ENCODE measurements at regions not wholly inside any gene's neighbourhood (a gene's known extent, or its start where the extent isn't known, plus 50 kb on each side); places are given as distances from the start of the nearest gene placed in this dataset.
A peak's percentile ranks its signal among the peaks of the same experiment; 100 is the strongest.

DNA sequence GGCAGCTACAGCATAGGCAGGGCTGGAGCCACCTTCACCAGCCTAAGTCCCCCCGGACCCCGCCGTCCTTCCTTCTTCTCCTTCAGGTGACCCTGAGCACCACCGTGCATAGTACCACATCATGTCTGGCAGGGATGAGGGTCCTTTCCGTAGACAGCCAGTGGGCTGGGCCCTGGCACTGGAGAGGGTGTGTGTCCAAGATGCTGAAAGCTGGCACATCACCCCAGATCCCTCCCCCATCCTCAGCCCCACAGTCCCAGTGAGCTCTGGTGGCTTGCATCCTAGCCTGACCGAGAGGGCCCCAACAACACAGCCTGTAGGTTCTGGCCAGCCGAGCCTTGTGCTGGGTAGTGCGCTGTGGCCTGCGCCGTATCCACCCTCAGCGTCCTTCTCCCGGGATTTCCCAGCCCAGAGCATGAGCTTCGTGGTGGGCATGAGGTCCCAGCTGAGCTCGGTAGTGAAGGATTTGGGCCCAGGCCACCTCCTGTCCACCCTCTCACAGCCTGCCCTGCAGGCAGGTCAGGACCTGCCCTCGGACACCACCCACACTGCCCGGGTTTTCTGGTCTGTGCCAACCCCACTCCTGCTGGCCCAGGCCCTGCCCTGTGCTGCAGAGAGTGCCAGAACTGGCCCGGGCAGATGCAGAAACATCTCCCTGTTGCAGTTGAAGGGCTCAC is 1124.3 kb downstream of the BRD1 start (continued):
- TF ChIP-seq, protein P1, sequence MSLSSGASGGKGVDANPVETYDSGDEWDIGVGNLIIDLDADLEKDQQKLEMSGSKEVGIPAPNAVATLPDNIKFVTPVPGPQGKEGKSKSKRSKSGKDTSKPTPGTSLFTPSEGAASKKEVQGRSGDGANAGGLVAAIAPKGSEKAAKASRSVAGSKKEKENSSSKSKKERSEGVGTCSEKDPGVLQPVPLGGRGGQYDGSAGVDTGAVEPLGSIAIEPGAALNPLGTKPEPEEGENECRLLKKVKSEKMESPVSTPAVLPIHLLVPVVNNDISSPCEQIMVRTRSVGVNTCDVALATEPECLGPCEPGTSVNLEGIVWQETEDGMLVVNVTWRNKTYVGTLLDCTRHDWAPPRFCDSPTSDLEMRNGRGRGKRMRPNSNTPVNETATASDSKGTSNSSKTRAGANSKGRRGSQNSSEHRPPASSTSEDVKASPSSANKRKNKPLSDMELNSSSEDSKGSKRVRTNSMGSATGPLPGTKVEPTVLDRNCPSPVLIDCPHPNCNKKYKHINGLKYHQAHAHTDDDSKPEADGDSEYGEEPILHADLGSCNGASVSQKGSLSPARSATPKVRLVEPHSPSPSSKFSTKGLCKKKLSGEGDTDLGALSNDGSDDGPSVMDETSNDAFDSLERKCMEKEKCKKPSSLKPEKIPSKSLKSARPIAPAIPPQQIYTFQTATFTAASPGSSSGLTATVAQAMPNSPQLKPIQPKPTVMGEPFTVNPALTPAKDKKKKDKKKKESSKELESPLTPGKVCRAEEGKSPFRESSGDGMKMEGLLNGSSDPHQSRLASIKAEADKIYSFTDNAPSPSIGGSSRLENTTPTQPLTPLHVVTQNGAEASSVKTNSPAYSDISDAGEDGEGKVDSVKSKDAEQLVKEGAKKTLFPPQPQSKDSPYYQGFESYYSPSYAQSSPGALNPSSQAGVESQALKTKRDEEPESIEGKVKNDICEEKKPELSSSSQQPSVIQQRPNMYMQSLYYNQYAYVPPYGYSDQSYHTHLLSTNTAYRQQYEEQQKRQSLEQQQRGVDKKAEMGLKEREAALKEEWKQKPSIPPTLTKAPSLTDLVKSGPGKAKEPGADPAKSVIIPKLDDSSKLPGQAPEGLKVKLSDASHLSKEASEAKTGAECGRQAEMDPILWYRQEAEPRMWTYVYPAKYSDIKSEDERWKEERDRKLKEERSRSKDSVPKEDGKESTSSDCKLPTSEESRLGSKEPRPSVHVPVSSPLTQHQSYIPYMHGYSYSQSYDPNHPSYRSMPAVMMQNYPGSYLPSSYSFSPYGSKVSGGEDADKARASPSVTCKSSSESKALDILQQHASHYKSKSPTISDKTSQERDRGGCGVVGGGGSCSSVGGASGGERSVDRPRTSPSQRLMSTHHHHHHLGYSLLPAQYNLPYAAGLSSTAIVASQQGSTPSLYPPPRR (CRISPR knock-in tag; IDR thresholded peaks at IDR 0.05; ENCODE audit: borderline replicate concordance) = no peak
- TF ChIP-seq, protein P2, sequence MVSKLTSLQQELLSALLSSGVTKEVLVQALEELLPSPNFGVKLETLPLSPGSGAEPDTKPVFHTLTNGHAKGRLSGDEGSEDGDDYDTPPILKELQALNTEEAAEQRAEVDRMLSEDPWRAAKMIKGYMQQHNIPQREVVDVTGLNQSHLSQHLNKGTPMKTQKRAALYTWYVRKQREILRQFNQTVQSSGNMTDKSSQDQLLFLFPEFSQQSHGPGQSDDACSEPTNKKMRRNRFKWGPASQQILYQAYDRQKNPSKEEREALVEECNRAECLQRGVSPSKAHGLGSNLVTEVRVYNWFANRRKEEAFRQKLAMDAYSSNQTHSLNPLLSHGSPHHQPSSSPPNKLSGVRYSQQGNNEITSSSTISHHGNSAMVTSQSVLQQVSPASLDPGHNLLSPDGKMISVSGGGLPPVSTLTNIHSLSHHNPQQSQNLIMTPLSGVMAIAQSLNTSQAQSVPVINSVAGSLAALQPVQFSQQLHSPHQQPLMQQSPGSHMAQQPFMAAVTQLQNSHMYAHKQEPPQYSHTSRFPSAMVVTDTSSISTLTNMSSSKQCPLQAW (CRISPR knock-in tag; IDR thresholded peaks at IDR 0.05) = no peak
- TF ChIP-seq, protein P3, sequence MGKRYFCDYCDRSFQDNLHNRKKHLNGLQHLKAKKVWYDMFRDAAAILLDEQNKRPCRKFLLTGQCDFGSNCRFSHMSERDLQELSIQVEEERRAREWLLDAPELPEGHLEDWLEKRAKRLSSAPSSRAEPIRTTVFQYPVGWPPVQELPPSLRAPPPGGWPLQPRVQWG (CRISPR knock-in tag; IDR thresholded peaks at IDR 0.05; ENCODE audit: borderline replicate concordance, low read depth) = no peak
- no peak for TF ChIP-seq FOXM1 (CRISPR knock-in tag; IDR thresholded peaks at IDR 0.05)
- TF ChIP-seq, protein P4, sequence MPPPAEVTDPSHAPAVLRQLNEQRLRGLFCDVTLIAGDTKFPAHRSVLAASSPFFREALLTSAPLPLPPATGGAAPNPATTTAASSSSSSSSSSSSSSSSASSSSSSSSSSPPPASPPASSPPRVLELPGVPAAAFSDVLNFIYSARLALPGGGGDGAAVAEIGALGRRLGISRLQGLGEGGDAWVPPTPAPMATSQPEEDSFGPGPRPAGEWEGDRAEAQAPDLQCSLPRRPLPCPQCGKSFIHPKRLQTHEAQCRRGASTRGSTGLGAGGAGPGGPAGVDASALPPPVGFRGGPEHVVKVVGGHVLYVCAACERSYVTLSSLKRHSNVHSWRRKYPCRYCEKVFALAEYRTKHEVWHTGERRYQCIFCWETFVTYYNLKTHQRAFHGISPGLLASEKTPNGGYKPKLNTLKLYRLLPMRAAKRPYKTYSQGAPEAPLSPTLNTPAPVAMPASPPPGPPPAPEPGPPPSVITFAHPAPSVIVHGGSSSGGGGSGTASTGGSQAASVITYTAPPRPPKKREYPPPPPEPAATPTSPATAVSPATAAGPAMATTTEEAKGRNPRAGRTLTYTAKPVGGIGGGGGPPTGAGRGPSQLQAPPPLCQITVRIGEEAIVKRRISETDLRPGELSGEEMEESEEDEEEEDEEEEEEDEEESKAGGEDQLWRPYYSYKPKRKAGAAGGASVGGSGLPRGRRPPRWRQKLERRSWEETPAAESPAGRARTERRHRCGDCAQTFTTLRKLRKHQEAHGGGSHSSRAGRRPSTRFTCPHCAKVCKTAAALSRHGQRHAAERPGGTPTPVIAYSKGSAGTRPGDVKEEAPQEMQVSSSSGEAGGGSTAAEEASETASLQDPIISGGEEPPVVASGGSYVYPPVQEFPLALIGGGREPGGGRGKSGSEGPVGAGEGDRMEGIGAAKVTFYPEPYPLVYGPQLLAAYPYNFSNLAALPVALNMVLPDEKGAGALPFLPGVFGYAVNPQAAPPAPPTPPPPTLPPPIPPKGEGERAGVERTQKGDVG (CRISPR knock-in tag; IDR thresholded peaks at IDR 0.05; ENCODE audit: borderline replicate concordance) = no peak
- TF ChIP-seq NR2F6 (IDR thresholded peaks at IDR 0.05) = no peak
- no peak for TF ChIP-seq NR2F6 (CRISPR knock-in tag; IDR thresholded peaks at IDR 0.05)
- peak; percentile 4; the same call in 1 of the 2 replicates for TF ChIP-seq ZSCAN29 (CRISPR knock-in tag; conservative IDR thresholded peaks at IDR 0.05)
- 0 out of 2 replicates have a peak, but pooled peaks have one; percentile 30 for TF ChIP-seq ATF7-NPFF (CRISPR knock-in tag; IDR thresholded peaks at IDR 0.05; ENCODE audit: low read depth)
- TF ChIP-seq, protein P5, sequence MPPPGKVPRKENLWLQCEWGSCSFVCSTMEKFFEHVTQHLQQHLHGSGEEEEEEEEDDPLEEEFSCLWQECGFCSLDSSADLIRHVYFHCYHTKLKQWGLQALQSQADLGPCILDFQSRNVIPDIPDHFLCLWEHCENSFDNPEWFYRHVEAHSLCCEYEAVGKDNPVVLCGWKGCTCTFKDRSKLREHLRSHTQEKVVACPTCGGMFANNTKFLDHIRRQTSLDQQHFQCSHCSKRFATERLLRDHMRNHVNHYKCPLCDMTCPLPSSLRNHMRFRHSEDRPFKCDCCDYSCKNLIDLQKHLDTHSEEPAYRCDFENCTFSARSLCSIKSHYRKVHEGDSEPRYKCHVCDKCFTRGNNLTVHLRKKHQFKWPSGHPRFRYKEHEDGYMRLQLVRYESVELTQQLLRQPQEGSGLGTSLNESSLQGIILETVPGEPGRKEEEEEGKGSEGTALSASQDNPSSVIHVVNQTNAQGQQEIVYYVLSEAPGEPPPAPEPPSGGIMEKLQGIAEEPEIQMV (CRISPR knock-in tag; IDR thresholded peaks at IDR 0.05; ENCODE audit: low read depth) = no peak
- no peak for TF ChIP-seq RFX5 (IDR thresholded peaks at IDR 0.05; ENCODE audit: low read depth, low read length)
- TF ChIP-seq ZNF660 (CRISPR knock-in tag; IDR thresholded peaks at IDR 0.05; ENCODE audit: borderline replicate concordance, low read depth) = no peak
- no peak for TF ChIP-seq ZSCAN31 (CRISPR knock-in tag; IDR thresholded peaks at IDR 0.05; ENCODE audit: low read depth)
- TF ChIP-seq, protein P6, sequence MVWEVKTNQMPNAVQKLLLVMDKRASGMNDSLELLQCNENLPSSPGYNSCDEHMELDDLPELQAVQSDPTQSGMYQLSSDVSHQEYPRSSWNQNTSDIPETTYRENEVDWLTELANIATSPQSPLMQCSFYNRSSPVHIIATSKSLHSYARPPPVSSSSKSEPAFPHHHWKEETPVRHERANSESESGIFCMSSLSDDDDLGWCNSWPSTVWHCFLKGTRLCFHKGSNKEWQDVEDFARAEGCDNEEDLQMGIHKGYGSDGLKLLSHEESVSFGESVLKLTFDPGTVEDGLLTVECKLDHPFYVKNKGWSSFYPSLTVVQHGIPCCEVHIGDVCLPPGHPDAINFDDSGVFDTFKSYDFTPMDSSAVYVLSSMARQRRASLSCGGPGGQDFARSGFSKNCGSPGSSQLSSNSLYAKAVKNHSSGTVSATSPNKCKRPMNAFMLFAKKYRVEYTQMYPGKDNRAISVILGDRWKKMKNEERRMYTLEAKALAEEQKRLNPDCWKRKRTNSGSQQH (CRISPR knock-in tag; IDR thresholded peaks at IDR 0.05; ENCODE audit: low read depth) = no peak
- TF ChIP-seq ZNF24 (IDR thresholded peaks at IDR 0.05) = no peak
- TF ChIP-seq MIER2 (CRISPR knock-in tag; IDR thresholded peaks at IDR 0.05) = no peak

Measured in HepG2 (cell line).